ENCODE measurements at regions not wholly inside any gene's neighbourhood (a gene's known extent, or its start where the extent isn't known, plus 50 kb on each side); places are given as distances from the start of the nearest gene placed in this dataset.
A peak's percentile ranks its signal among the peaks of the same experiment; 100 is the strongest.

DNA sequence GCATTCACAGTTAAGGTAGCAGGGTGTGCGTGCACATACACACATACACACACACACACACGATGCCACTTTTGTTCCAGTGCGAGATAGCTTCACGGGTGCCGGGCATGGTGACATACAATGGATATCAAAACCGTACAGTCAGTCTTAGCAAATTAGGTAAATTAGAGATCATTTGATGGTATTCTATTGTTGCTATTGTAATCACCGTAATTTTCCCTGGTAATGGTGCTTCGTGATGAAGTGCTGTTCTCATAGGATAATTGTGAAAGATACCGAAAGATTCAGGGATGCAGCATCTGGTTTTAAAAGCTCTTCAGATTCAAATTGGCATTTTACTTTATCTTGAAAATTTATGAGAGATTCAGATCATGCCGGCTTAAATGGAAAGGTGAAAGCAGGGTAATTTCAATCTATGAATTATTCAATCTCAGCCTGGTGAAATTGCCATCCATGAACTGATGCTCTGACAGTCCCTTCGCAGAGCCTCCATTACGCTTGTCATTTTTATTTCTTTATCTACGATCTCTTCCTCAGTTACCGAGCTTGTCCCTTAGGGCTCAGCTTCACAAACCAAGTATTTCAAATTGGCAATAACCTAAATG is 71.3 kb upstream of the SOX4 start:
- no peak for DNase-seq (ENCODE audit: low read depth)

DNA sequence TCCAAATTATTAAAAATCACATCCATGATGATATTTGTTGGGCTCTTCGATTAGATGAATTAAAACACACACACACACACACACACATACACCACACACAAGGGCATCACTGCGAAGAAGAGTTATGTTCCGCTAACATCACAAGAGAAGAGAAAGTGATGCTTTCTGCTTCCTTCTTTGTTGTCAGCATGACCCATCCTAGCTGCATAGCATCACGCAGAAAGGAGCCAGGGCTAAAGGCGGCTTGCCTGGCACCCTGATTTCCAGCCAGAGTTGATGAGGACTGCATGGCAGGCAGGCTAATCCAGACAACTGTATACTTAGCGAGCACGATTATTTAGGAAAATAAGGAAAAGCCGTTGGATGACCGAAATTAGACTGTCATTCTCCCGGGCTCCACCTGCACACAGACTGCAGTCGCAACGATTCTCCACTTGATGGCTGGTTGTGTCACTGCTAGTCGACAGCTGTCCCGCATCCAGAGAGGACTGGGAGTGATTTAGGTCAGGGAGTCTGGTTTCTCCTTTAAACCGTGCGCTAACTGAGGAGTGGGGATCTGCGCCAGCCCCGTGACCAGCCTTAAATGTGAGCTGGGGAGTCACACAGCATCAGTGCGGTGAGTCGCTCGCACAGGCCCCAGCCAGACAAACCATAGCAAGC is 70.6 kb upstream of the SOX4 start:
- DNase-seq (ENCODE audit: low read depth), result no peak

DNA sequence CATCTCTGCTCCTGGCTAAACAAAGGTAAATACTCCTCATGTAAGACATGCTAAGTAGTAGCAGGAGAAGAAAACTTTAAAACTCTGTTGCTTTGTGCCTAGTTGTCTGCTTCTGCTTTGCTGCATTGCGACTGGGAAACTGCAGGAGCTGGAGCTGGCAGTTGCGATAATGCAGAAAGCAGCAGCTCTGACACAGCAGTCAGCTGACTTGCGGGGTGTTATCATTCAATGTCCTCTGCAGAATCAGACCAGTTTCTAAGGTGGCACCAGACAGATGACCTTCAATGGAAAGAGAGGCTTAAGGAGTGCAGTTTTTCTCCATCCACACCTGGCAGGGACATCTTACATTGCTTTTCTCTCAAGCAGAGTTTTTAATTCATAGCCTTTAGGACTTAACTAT is 69.9 kb upstream of the SOX4 start:
- no peak for DNase-seq (ENCODE audit: low read depth)

DNA sequence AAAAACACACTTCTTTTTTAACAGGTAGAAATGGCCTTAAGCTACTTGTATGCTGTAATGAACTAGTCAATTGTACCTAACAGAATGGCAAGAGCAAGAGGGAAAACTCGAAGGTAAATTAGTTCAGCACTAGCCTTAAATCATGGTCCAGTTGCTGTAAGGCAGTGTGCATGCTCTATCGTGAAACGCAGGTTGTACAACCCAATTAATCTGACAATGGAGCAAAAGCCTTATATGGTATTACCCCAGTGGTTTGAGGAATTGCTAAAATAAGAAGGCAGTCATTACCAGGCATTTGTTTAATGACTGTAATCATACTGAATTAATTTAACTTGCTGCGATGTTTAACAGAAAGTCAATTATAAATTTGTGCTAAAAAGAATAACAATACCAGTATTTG is 69.3 kb upstream of the SOX4 start:
- no peak for DNase-seq (ENCODE audit: low read depth)

DNA sequence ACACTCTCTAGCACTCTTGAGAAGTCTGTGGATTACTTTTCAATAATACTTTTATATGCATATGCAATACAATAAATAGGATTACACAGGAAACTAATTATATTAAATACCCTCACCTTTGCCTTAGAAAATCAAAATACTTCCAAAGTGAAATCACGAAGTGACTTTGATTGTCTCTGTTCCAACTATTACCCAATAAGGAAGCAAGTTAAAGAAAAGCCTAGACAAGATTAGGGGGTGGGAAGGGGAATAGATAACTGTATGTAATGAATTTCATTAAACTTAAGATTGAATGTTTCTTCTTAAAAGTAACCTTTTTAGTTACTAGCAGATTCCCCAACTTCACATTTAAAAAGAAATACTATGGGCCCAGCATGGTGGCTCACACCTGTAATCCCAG is 66.6 kb upstream of the SOX4 start:
- no peak for DNase-seq (ENCODE audit: low read depth)

DNA sequence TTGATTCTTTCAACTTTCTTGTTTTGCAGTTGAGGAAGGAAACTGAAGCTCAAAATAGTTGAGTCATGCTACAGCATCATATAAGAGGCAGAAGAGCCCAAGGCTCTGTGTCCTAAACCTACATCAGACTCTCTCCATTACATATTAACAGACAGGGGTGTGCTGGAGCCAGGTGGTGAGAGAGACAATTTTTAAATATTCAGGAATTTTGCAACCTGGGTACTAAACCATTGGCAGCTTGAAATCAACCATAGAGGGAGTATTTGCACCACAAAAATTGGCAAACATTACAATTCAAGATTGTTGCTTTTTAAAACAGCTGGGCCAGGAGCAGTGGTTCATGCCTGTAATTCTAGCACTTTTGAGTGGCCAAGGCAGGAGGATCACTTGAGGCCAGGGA is 65.8 kb upstream of the SOX4 start:
- DNase-seq (ENCODE audit: low read depth), result no peak

DNA sequence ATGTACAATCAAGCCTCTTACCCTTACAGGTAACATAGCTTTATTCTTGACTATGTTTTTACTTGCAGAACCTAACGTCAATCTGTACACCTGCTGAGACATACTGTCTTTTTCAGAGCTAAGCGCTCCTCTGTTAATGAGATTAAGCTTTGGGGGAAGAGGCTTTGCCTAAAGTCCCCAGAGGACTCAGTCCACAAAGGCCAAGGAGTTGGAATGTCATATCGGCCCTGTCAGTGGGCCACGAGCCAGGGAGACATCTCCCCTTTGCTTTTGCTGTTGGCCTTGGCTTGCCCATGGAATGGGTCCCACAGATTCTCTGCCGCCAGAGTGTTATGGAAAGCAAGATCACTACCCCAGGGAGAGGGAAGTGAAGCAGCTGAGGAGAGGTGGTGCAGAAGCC is 64.1 kb upstream of the SOX4 start:
- DNase-seq (ENCODE audit: low read depth), result no peak

DNA sequence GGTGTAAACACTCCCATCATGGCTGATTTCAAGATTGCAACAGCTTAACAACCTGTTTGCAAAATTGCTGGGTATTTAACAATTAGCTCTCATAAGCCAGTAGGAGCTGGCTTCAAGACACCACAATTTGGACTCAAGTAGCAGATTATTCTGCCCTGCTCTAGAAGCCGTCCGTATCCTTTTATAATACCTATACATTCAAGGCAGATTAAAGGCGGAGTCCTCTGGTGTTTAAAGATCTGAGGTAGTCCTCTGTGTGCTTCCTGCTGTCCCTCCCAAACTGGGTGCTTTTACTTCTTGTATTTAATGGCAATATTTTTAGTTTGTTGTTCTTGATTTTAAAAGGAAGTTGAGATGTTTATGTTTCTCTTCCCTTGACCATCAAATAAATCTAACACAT is 62.2 kb upstream of the SOX4 start:
- no peak for DNase-seq (ENCODE audit: low read depth)

DNA sequence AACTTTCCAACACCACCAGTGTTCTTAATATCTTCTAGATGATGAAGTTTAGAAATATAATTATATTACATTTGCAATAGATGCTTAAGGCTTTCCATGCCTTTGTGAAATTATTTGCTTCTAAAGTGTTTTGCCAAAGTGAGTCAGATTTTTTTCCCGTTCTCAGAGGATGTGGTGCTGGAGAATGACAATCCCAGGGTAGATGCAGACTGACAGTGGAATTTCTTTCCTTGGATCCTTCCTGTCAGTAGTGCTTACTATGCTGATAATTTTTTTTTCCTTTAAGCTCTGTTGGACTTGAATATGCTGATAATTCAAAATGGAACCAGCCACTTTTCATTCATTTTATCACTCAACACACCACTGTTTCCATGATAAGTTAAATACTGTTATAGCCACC is 59.9 kb upstream of the SOX4 start:
- DNase-seq (ENCODE audit: low read depth), result peak; percentile 33

DNA sequence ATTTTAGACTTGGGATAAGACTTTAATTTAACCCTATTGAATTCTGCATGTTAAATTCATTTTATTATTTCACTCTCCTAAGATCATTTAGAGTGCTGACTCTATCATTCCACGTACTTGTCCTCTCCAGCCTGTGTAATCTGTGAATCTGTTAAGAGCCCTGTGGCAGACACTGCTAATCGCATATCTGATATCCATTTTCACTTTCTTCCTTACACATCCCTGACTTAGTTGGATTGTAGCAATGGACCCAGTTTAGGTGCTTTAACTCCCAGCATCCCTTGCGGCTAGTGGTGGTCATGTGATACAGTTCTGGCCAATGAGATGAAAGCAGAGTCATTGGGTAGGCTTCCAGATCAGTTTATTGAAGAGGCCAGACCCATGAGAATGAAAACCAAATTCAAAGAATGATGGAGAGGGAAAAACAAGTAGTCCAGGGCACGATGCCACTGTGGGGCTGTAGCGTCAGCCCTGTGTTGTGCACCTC is 57.2 kb upstream of the SOX4 start:
- DNase-seq (ENCODE audit: low read depth), result no peak

DNA sequence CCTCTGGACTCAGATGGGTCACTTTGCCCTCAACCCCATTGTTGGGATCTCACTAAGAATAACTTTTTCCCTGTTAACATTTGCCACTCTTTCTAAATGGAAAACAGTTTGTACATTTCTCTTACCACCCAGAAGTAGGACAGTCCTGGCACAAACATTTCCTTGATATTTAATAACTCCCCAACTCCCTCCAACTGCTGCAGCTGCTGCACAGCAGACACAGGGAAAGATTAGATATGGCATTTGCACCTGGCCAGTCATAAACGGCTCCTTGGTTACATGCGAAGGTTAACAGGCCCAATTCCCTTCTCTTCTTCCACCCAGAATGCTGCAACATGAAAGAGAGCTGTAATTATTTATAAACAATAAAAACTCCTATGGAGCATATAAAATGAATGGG is 55.9 kb upstream of the SOX4 start:
- no peak for DNase-seq (ENCODE audit: low read depth)

DNA sequence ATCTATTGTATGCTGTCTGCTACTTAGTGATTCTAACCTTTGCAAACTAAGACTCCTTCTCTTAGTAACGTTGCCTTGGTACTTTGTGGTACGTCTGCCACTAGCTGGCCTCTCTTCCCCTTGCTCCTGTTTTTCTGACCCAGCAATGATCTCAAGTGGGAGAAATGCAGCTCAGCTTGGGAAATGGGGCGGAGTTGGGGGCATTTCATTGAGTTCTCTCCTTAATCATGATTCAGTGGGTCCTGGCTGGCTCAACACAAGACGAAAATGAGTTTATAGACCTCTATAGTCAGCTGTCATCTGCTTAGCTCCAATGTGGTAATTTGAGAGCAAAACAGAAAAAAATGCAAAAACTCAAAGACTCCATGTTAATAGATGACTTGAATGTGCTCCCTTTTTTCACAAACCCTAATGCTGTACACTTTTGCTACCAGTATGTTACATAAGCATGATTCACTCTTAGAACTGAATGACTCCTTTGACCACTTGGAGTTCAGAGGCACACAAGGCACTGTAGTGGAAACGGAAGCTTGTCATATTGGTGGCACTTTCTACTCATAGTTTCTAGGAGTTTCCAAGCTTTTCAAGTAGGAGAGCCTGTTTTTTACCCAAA is 55.3 kb upstream of the SOX4 start:
- DNase-seq (ENCODE audit: low read depth), result peak; percentile 62

DNA sequence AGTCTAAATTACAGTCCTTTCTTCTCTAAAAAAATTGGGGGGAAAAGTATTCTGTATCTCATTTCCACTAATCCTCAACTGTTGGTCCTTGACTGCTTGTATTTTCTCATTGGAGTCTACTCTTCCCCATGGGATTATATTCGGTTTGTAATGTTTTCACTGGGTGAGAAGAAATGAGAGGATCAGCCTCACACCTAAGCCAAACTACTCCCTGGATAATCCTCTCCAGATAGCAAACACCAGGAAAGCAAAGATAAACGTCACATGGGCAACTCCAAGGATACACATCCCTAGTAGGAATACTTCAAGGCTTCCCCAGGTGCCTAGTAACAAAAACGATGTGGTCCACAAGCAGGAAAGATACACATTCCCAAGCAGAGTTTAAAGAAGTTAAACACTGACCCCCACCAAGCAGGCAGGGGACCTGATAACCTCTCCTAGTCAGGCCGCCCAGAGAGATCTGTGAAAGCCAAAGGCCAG is 53.9 kb upstream of the SOX4 start:
- no peak for DNase-seq (ENCODE audit: low read depth)
